ENCODE measurements at regions not wholly inside any gene's neighbourhood (a gene's known extent, or its start where the extent isn't known, plus 50 kb on each side); places are given as distances from the start of the nearest gene placed in this dataset.
"Not testable (repeated sequence)": the region's sequence is repeated elsewhere in the genome, so short reads cannot be mapped to it uniquely, and the experiment has no call there.

DNA sequence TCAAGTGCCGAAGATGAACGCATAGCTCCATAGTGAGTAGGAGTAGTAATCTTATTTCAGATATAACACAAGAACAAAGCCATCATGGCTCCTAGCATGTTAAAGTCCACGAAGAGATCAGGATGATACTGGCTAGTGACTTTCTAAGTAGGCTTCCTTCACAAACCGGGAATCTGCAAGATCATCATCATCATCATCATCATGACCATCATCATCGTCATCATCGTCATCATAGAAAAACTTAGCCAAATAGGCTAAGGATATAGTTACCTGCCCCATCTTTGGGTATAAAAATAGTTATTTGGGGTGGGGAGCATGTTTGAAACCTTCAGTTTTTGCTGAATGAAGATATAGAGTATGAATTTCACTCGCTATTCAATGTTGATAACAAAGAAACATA lies 57.9 kb downstream of the PYDC2 start:
- H3K4me1 Mint-ChIP-seq = no peaks in the 10 kb centered on the region
- no peaks in the 10 kb centered on the region for H3K36me3 Mint-ChIP-seq
- no peak overlapping the region for H3K4me3 Mint-ChIP-seq
- ATAC-seq (no peak), DNase-seq (ENCODE audit: low spot score in 2 of 2) (no peak)
- H3K9me3 Mint-ChIP-seq = no peaks in the 10 kb centered on the region
- no peak overlapping the region for H3K27ac Mint-ChIP-seq

DNA sequence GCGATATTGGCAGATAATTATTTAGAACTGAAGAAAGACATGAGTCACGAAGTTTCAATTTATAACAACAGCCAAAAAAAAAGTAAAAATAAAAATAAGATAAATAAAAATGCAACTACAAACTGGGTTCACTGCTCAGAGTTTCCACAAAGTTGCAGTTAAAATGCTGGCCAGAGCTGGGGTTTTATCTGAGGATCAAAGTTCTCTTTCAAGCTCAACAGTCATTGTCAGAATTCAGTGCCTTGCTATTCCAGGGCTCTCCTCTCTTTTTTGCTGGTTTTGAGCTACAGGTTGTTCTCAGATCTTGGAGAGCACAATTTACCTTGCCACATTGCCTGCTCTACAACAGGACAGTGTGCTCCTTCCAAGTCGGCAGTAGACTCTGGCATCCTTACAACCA lies 60.1 kb downstream of the PYDC2 start:
- ATAC-seq = no peak
- no peak overlapping the region for H3K27ac Mint-ChIP-seq
- H3K36me3 Mint-ChIP-seq = no peaks in the 10 kb centered on the region
- no peak overlapping the region for H3K4me3 Mint-ChIP-seq
- peaks cover 3% of the 10 kb centered on the region for H3K9me3 Mint-ChIP-seq
- no peaks in the 10 kb centered on the region for H3K4me1 Mint-ChIP-seq
- DNase-seq (ENCODE audit: low spot score in 2 of 2) = no peak

DNA sequence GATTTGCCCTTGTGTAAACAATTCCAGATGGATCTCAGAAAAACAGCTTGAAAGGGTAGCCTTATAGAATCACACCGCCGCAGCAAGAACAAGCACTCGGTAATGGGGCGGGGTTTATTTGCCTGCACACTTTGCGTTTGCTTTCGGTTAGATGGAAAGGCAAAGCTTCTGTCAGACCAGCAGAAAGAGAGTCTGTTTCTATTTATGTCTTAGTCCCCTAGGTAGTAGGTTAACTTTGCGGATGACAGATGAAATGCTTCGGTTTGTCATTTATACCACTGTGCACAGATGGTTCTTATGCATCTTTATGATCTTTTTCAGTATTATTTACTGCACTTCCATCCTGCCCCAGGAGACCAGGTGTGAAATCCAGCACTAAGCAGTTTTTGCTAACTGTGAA lies 62.2 kb downstream of the PYDC2 start:
- ATAC-seq (no peak), DNase-seq (ENCODE audit: low spot score in 2 of 2) (no peak)
- no peak overlapping the region for H3K27ac Mint-ChIP-seq
- no peaks in the 10 kb centered on the region for H3K4me1 Mint-ChIP-seq
- H3K36me3 Mint-ChIP-seq = no peaks in the 10 kb centered on the region
- peaks cover 8% of the 10 kb centered on the region for H3K9me3 Mint-ChIP-seq
- no peak overlapping the region for H3K4me3 Mint-ChIP-seq

DNA sequence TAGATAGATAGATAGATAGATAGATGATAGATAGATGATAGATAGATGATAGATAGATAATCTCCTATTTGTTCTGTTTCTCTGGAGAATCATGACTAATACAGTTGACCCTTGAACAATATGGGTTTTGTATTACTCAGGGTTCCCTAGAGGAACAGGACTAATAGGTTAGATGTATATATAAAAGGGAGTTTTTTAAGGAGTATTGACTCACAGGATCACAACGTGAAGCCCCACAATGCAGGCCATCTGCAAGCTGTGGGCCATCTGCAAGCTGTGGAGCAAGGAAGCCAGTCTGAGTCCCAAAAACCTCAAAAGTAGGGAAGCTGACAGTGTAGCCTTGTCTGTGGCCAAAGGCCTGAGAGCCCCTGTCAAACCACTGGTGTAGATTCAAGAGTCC lies 67.6 kb downstream of the PYDC2 start:
- Mint-ChIP-seq H3K4me1 (no peaks in the 10 kb centered on the region), H3K4me3 (no peak overlapping the region), H3K9me3 (peaks cover 11% of the 10 kb centered on the region), H3K27ac (no peak overlapping the region), H3K36me3 (no peaks in the 10 kb centered on the region)
- ATAC-seq (no peak), DNase-seq (ENCODE audit: low spot score in 2 of 2) (no peak)

DNA sequence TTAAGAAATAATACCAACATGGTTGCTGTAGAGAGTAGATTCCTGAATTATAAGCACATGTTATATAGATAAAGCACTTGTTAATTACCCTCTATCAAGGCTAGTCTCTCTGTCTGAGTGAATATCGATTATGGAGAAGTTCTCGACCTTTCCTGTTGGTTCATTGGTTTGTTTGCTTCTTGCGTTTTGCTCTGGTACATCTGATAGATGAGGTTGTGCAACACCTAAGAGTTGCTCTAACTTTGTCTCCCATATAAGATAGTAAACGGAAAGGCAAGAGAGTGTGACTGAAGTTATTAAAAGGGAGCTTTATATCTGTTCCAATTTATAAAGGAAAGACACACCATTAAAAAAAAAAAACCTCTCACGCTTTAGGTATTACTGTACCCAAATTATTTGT lies 69.0 kb downstream of the PYDC2 start:
- no peak overlapping the region for H3K4me3 Mint-ChIP-seq
- DNase-seq (ENCODE audit: low spot score in 2 of 2) (no peak), ATAC-seq (no peak)
- H3K27ac Mint-ChIP-seq = no peak overlapping the region
- peaks cover 11% of the 10 kb centered on the region for H3K9me3 Mint-ChIP-seq
- no peaks in the 10 kb centered on the region for H3K4me1 Mint-ChIP-seq
- H3K36me3 Mint-ChIP-seq = no peaks in the 10 kb centered on the region

DNA sequence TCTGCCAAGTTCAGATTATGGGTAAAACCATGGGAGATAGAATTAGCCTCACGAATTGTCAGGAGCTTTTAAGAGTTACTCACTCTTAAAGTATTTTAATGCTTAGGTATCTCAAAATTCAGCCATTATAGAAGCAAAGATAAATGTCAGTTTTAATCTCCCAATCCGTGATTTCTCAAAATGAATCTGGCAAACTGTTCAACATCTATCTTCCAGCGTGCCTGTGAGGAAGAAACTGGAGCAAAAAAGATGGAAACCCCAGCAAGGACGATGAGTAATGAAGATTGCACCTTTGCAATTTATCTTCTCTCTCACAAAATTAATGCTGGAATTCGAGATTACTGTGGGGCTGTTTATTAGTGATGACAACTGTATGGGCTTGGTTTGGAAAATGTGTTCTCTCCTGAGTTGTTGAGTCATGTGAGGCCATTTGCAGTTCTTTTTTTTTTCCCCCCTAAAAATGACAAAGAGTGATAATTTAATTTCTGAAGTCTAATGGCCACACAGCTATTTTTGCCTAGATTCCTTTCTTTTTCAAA lies 70.5 kb downstream of the PYDC2 start:
- ATAC-seq = no peak

DNA sequence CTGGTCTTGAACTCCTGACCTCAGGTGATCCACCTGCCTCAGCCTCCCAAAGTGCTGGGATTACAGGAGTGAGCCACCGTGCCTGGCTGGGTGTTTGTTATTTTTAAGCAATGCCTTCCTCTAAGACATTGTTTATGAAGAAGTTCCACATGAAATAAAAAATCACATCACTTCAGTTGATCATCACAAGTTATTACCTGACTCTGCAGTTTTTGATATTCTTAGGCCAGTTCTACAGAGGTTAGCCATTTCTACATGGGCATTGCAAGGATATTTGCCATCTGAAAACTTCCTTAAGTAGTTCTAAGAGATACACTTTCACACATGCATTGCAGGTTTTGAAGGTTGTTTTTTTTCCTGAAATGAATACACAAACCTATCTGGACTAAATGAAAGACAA lies 82.1 kb downstream of the PYDC2 start:
- no peak overlapping the region for H3K4me3 Mint-ChIP-seq
- H3K4me1 Mint-ChIP-seq = no peaks in the 10 kb centered on the region
- no peak for DNase-seq (ENCODE audit: low spot score in 2 of 2)
- no peak for ATAC-seq
- H3K27ac Mint-ChIP-seq = no peak overlapping the region
- H3K9me3 Mint-ChIP-seq = peaks cover 8% of the 10 kb centered on the region
- no peaks in the 10 kb centered on the region for H3K36me3 Mint-ChIP-seq

More for the DNA sequence above, 70.5 kb downstream of the PYDC2 start:
- H3K36me3 Mint-ChIP-seq = no peaks in the 10 kb centered on the region
- no peaks in the 10 kb centered on the region for H3K4me1 Mint-ChIP-seq
- no peak for DNase-seq (ENCODE audit: low spot score in 2 of 2)
- no peak overlapping the region for H3K27ac Mint-ChIP-seq
- peaks cover 10% of the 10 kb centered on the region for H3K9me3 Mint-ChIP-seq
- H3K4me3 Mint-ChIP-seq = no peak overlapping the region

DNA sequence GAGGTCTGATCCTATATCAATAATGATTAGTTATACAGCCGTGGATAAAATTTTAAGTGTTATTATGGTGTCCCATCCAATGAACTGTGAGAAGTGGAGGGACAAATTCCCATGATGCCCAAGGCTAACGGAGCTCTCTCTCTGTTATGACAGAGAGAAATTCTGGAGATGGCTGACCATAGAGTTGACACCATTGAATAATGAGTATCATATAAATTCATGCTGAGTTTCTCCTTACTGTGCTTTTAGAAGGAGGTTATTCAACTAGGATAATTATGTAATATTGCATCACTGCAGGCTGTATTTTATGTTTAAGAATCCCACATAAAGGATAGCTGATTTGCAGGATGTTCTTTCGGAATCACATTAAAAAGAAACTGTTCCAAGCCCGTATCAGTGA lies 82.9 kb downstream of the PYDC2 start:
- Mint-ChIP-seq H3K4me3 (no peak overlapping the region), H3K9me3 (peaks cover 12% of the 10 kb centered on the region), H3K36me3 (no peaks in the 10 kb centered on the region), H3K4me1 (no peaks in the 10 kb centered on the region), H3K27ac (no peak overlapping the region)
- no peak for DNase-seq (ENCODE audit: low spot score in 2 of 2)
- ATAC-seq = no peak

DNA sequence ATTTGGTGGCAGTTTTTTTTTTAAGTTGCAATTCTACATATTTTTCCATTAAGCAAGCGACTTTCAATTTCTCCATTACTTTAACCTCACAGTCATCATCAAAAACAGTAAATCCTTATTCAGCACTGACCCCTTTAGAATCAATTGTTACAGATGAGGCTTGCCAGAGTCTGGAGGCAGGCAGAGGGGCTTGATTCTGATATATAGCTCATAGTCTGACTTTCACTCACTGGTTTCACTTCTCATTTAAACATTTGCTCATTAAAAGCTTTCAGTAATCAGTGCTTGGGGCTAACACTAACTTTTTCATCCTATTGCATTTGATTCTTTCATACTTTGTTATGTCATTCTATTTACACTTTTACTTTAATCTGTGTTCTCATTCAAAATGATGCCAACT lies 88.4 kb downstream of the PYDC2 start:
- Mint-ChIP-seq H3K9me3 (peaks cover 17% of the 10 kb centered on the region), H3K27ac (no peak overlapping the region), H3K4me1 (no peaks in the 10 kb centered on the region), H3K4me3 (no peak overlapping the region), H3K36me3 (no peaks in the 10 kb centered on the region)
- DNase-seq (ENCODE audit: low spot score in 2 of 2) = no peak
- ATAC-seq = no peak

DNA sequence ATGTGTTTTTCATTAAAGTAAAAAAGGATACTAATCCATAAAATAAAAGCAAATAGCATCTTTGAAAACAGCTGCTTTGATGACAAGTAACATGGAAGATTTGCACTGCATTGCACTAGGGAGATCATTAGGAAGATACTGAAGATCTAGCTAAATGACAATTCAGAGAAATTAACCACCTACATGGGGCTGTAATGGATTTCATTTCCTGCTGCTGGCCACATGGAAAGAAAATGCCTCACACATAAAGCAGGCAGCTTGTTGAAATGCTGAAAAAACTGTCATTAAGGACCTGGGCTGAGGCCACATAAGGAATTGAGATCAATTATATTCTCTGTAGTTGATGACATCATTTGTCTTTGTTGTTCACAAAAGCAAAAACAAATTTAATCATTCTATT lies 94.1 kb downstream of the PYDC2 start:
- no peak for DNase-seq (ENCODE audit: low spot score in 2 of 2)
- Mint-ChIP-seq H3K9me3 (peaks cover 7% of the 10 kb centered on the region), H3K4me3 (no peak overlapping the region), H3K36me3 (no peaks in the 10 kb centered on the region), H3K27ac (no peak overlapping the region), H3K4me1 (no peaks in the 10 kb centered on the region)
- no peak for ATAC-seq

DNA sequence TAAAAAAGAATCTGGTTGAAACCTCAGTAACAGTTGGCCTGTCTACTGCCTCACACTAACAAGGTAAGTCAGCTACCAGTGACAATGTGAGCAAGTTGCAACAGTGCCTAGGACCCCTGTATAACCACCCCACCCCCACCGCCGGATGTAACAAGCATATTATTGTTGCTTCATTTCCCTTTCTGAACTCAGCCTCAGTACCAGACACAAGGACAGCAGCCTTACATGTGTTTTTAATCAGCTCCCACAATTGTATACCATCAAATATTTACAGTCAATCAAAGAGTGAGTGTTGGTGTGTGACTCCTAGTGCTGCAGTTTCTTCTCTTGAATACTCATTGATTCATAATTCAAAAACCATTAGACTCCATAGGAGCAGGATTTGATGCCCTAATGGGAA lies 96.4 kb downstream of the PYDC2 start:
- ATAC-seq = no peak
- Mint-ChIP-seq H3K4me1 (no peaks in the 10 kb centered on the region), H3K27ac (no peak overlapping the region), H3K9me3 (peaks cover 9% of the 10 kb centered on the region), H3K4me3 (no peak overlapping the region), H3K36me3 (no peaks in the 10 kb centered on the region)
- DNase-seq (ENCODE audit: low spot score in 2 of 2) = no peak

DNA sequence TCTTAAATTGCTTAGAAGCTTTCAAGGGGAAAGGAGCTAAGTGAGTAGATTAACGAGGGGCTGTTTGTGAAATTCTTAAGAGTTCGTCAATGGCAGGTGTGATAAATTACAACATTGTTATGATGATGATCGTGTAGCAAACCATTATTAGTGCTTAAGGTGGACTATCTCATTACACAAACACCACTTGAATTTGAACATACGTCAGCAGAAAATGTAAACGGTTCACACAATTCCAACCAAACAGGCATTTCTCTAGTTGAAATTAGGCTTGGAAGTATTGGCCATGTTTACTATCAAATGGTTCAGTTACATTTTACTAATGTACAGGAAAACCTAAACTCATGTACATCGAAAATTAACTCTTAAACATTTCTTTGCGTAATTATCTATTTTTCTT lies 102.8 kb downstream of the PYDC2 start:
- no peak for ATAC-seq
- peaks cover 9% of the 10 kb centered on the region for H3K9me3 Mint-ChIP-seq
- no peaks in the 10 kb centered on the region for H3K36me3 Mint-ChIP-seq
- DNase-seq (ENCODE audit: low spot score in 2 of 2) = no peak
- no peaks in the 10 kb centered on the region for H3K4me1 Mint-ChIP-seq
- H3K4me3 Mint-ChIP-seq = no peak overlapping the region
- no peak overlapping the region for H3K27ac Mint-ChIP-seq

DNA sequence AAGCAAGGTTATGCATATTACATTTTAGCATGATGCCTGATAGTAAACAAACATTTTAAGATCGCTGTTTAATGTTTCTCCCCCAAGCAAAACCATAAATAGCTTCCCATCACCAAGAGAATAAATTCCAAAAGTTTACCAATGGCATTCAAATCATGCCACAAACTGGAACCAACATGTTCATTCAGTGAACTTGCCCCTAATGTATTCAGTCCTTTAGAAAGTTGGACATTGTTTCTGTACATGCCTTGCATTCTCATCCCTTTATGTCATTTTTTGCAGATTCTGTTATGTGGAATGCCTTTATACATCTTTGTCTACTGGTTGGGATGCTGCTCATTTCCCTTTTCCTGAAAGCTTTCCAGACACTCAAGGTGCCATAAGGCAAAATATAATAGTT lies 105.5 kb downstream of the PYDC2 start:
- DNase-seq (ENCODE audit: low spot score in 2 of 2) (no peak), ATAC-seq (no peak)
- no peaks in the 10 kb centered on the region for H3K4me1 Mint-ChIP-seq
- no peak overlapping the region for H3K4me3 Mint-ChIP-seq
- peaks cover 10% of the 10 kb centered on the region for H3K9me3 Mint-ChIP-seq
- no peak overlapping the region for H3K27ac Mint-ChIP-seq
- H3K36me3 Mint-ChIP-seq = no peaks in the 10 kb centered on the region

DNA sequence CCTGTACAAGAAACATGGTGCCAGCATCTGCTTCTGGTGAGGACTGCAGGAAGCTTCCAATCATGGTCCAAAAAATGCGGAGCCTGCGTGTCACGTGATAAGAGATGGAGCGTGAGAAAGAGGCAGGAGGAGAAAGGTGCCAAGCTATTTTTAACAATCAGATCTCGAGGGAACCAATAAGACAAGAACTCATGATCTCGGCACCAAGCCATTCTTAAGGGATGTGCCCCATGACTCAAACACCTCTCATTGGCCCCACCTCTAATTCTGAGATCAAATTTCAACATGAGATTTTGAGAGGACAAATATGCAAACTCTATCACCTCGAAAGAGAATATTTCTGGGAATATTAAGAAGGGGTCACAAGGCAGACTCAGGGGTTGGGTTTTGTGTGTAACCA lies 107.2 kb downstream of the PYDC2 start:
- Mint-ChIP-seq H3K4me1 (no peaks in the 10 kb centered on the region), H3K4me3 (no peak overlapping the region), H3K27ac (no peak overlapping the region), H3K9me3 (peaks cover 14% of the 10 kb centered on the region), H3K36me3 (no peaks in the 10 kb centered on the region)
- ATAC-seq = no peak
- DNase-seq (ENCODE audit: low spot score in 2 of 2) = no peak

DNA sequence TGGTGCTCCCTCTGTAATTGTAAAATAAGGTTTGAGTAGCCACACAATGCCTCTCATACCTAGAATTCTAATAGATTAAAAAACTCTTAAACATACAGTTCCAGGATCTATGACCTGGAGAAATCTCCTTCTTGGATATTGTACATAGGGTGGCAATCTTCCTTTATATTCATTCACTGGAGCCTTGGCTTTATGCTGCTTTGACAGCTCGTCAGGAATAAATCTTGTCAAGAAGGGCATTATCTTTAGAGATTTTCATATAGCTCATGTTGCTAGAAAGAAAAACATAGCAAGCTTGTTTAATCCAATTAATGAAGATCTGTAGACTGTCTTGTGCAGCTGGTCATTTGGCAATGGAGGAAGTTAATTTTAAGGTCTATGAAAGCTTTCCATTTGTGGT lies 131.1 kb downstream of the PYDC2 start:
- no peaks in the 10 kb centered on the region for H3K36me3 Mint-ChIP-seq

DNA sequence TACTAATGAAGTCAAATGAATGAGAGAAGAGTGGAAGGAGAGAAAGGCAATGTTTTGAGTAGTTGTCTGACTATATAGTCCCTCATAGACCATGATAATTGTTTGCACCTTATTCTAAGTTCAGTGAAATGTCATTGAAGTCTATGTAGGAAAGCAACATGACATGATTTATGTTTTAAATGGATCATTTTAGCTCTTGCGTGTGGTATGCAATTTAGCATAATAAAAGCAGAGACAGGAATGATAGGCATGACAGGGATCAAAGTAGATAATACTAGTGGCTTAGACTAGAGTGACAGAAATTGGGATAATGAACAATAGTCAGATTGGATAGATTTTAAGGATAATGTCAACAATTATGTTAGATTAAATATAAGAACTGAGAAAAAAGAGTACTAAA lies 132.5 kb downstream of the PYDC2 start:
- H3K4me3 Mint-ChIP-seq = no peak overlapping the region
- no peaks in the 10 kb centered on the region for H3K4me1 Mint-ChIP-seq
- ATAC-seq = no peak
- no peak overlapping the region for H3K27ac Mint-ChIP-seq
- peaks cover 2% of the 10 kb centered on the region for H3K9me3 Mint-ChIP-seq
- DNase-seq (ENCODE audit: low spot score in 2 of 2) = no peak
- H3K36me3 Mint-ChIP-seq = no peaks in the 10 kb centered on the region

More for the DNA sequence above, 131.1 kb downstream of the PYDC2 start:
- DNase-seq (ENCODE audit: low spot score in 2 of 2) (no peak), ATAC-seq (no peak)
- Mint-ChIP-seq H3K27ac (no peak overlapping the region), H3K4me3 (no peak overlapping the region), H3K9me3 (peaks cover 2% of the 10 kb centered on the region), H3K4me1 (no peaks in the 10 kb centered on the region)

DNA sequence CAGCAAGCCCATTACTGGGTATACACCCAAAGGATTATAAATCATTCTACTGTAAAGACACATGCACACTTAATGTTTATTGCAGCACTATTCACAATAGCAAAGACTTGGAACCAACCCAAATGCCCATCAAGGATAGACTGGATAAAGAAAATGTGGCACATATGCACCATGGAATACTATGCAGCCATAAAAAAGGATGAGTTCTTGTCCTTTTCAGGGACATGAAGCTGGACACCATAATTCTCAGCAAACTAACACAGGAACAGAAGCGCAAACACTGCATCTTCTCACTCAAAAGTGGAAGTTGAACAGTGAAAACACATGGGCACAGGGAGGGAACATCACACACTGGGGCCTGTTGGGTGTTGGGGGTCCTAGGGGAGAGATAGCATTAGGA lies 154.5 kb downstream of the PYDC2 start:
- not testable (repeated sequence) for ATAC-seq; H3K4me3 Mint-ChIP-seq; DNase-seq (ENCODE audit: low spot score in 2 of 2); H3K36me3 Mint-ChIP-seq; H3K4me1 Mint-ChIP-seq; H3K27ac Mint-ChIP-seq
- H3K9me3 Mint-ChIP-seq = peaks cover 14% of the 10 kb centered on the region
